ENCODE measurements at regions not wholly inside any gene's neighbourhood (a gene's known extent, or its start where the extent isn't known, plus 50 kb on each side); places are given as distances from the start of the nearest gene placed in this dataset.

DNA sequence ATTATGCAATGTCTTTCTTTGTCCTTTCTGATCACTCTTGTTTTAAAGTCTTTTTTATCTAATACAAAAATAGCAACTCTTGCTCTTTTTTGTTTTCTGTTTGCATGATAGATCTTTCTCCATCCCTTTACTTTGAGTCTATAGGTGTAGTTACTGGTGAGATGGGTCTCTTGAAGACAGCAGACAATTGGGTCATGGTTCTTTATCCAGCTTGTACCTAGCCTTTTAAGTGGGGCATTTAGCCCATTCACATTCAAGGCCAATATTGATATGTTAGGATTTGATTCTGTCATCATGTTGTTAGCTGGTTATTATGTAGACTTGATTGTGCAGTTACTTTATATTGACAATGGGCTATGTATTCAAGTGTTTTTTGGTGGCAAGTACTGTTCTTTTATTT lies 245.9 kb upstream of the TARS1 start:
- H3K36me3 ChIP-seq (ENCODE audit: control insufficient read depth, insufficient read depth, low read length) = no peaks in the 10 kb centered on the region
- no peak for DNase-seq (ENCODE audit: low read depth)
- no peaks in the 10 kb centered on the region for H3K27me3 ChIP-seq (ENCODE audit: control insufficient read depth, insufficient read depth, low read length)
- TF ChIP-seq, protein P1, sequence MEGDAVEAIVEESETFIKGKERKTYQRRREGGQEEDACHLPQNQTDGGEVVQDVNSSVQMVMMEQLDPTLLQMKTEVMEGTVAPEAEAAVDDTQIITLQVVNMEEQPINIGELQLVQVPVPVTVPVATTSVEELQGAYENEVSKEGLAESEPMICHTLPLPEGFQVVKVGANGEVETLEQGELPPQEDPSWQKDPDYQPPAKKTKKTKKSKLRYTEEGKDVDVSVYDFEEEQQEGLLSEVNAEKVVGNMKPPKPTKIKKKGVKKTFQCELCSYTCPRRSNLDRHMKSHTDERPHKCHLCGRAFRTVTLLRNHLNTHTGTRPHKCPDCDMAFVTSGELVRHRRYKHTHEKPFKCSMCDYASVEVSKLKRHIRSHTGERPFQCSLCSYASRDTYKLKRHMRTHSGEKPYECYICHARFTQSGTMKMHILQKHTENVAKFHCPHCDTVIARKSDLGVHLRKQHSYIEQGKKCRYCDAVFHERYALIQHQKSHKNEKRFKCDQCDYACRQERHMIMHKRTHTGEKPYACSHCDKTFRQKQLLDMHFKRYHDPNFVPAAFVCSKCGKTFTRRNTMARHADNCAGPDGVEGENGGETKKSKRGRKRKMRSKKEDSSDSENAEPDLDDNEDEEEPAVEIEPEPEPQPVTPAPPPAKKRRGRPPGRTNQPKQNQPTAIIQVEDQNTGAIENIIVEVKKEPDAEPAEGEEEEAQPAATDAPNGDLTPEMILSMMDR (IDR thresholded peaks at IDR 0.05; ENCODE audit: insufficient read depth, low read length, poor library complexity, severe bottlenecking) = no peak
- no peak overlapping the region for H3K4me3 ChIP-seq (ENCODE audit: low read depth, low read length)

DNA sequence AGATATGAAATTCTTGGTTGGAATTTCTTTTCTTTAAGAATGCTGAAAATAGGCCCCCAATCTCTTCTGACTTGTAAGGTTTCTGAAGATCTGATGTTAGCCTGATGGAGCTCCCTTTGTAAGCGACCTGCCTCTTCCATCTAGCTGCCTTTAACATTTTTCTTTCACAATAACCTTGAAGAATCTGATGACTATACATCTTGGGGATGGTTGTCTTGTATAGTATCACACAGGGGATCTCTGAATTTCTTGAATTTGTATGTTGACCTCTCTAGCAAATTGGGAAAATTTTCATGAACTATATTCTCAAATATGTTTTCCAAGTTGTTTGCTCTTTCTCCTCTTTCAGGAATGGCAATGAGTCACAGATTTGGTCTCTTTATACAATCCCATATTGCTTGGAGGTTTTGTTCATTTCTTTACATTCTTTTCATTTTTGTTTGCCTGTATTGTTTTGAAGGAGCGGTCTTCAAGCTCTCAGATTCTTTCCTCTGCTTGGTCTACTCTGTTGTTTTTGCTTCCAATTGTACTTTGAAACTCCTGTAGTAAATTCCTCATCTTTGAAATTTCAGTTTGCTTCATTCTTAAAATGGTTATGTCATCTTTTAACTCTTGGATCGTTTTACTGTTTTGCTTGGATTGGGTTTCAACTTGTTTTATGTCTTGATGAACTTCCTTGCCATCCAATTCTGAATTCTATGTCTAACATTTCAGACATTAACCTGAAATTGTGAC lies 245.2 kb upstream of the TARS1 start:
- Histone ChIP-seq H3K27me3 (ENCODE audit: control insufficient read depth, insufficient read depth, low read length) (no peaks in the 10 kb centered on the region), H3K36me3 (ENCODE audit: control insufficient read depth, insufficient read depth, low read length) (no peaks in the 10 kb centered on the region), H3K4me3 (ENCODE audit: low read depth, low read length) (no peak overlapping the region)
- no peak for DNase-seq (ENCODE audit: low read depth)
- TF ChIP-seq, protein P1 (IDR thresholded peaks at IDR 0.05; ENCODE audit: insufficient read depth, low read length, poor library complexity, severe bottlenecking) = no peak

DNA sequence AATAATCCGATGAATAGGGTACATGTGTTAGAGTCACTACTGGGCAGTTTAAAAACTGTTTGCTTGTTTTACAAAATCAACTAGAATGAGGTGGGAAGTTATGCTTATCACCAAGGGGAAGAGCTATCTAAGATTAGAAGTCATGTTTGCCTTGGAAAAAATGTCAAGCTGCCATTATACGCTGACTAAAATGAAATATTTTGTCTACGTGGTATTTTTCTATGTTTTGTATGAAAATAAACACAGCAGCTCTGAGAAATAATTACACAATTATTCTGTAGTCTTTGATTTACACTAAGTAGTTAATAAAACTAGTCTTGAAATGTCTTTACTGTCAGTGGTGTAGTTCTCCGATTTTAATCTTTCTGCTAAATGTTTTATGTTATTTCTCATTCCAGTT lies 241.9 kb upstream of the TARS1 start:
- Histone ChIP-seq H3K36me3 (ENCODE audit: control insufficient read depth, insufficient read depth, low read length) (no peaks in the 10 kb centered on the region), H3K4me3 (ENCODE audit: low read depth, low read length) (no peak overlapping the region), H3K27me3 (ENCODE audit: control insufficient read depth, insufficient read depth, low read length) (no peaks in the 10 kb centered on the region)
- DNase-seq (ENCODE audit: low read depth) = no peak
- TF ChIP-seq, protein P1 (IDR thresholded peaks at IDR 0.05; ENCODE audit: insufficient read depth, low read length, poor library complexity, severe bottlenecking) = no peak

DNA sequence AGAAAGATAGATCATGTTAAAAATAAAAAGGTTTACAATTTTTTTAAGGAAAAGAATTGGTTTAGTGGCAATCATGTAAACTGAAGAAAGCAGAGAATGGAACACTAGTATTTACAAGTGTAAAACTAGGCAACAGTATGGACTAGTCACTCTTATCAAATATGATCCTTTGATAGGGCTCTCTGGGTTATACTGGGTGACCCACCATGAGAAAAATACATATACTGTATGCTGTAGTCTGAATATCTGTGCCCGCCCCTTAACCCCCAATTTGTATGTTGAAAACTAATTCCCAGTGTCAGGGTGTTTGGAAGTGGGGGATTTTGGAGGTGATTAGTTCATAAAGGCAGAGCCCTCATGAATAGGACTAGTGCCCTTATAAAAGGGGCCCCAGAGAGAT lies 236.8 kb upstream of the TARS1 start:
- Histone ChIP-seq H3K27me3 (ENCODE audit: control insufficient read depth, insufficient read depth, low read length) (no peaks in the 10 kb centered on the region), H3K4me3 (ENCODE audit: low read depth, low read length) (no peak overlapping the region), H3K36me3 (ENCODE audit: control insufficient read depth, insufficient read depth, low read length) (no peaks in the 10 kb centered on the region)
- no peak for DNase-seq (ENCODE audit: low read depth)
- TF ChIP-seq, protein P1 (IDR thresholded peaks at IDR 0.05; ENCODE audit: insufficient read depth, low read length, poor library complexity, severe bottlenecking) = no peak

DNA sequence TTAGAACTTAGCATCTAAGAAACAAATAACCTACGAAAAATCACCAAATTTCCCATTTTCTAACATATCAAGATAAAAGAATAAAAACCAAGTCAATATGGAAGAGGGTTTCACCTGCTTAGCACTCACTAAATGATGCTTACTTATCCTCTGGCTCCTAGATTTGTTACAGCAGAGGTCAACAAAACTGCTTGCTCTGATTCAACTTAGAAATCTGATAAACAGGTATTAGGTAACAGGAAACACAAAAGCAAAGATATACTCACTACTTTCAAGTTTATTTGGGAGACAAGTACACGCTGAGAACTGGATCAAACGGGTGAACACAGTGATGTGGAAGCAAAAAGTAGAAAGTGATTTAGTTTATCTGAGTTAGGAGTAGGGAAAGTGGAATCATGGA lies 235.7 kb upstream of the TARS1 start:
- TF ChIP-seq, protein P1 (IDR thresholded peaks at IDR 0.05; ENCODE audit: insufficient read depth, low read length, poor library complexity, severe bottlenecking) = no peak

More for the DNA sequence above, 235.7 kb upstream of the TARS1 start:
- Histone ChIP-seq H3K4me3 (ENCODE audit: low read depth, low read length) (no peak overlapping the region), H3K36me3 (ENCODE audit: control insufficient read depth, insufficient read depth, low read length) (no peaks in the 10 kb centered on the region), H3K27me3 (ENCODE audit: control insufficient read depth, insufficient read depth, low read length) (no peaks in the 10 kb centered on the region)
- no peak for DNase-seq (ENCODE audit: low read depth)

Data from kidney epithelial cell (primary cell).